GM19397 (cell line): ENCODE measurements at regions not wholly inside any gene's neighbourhood (a gene's known extent, or its start where the extent isn't known, plus 50 kb on each side); places are given as distances from the start of the nearest gene placed in this dataset.
"Not testable (repeated sequence)": the region's sequence is repeated elsewhere in the genome, so short reads cannot be mapped to it uniquely, and the experiment has no call there.

ENCODE experiments used
- ATAC-seq: cut with Tn5 transposase; IDR thresholded peaks from one replicate; pipeline ENCODE4 v1.9.1; 2021; ENCODE audit warnings: mild to moderate bottlenecking, moderate library complexity; ENCODE audit not compliant: unreplicated experiment

DNA sequence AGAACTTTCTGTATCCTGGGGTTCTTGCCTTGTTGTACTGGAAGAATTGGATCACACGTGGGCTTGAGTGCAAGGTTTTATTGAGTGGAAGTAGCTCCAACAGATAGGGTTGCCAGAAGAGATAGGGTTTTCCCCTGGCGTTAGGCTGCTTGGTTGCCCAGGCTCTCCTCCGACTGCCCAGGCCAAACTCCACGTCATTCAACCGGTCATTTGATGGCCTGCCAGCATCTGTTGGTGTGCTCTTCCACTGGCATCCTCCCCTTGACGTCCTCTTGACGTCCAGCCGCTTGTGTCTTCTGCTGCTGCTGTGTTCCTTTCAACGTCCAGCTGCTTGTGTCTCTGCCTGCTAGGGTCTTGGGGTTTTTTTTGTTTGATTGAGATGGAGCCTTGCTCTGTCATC is 111.2 kb upstream of the XIST start:
- ATAC-seq: no peak

DNA sequence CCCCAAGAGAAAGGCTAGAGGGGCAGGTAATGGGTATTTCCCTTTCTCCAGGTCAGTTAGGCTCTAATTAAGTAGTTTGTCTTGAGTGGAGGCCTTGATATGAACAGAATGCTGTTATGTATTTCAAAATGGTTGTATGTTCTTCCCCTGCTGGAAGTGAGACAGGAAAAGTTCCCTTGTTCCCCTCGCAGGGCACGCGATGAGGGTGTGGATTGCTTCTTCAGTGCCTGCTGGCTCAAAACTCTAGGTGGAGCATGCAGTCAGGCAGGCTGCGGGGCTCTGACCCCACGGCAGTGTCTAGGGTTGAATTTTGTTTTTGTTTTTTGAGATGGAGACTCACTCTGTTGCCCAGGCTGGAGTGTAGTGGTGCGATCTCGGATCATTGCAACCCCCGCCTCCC is 110.4 kb upstream of the XIST start:
- no peak for ATAC-seq

DNA sequence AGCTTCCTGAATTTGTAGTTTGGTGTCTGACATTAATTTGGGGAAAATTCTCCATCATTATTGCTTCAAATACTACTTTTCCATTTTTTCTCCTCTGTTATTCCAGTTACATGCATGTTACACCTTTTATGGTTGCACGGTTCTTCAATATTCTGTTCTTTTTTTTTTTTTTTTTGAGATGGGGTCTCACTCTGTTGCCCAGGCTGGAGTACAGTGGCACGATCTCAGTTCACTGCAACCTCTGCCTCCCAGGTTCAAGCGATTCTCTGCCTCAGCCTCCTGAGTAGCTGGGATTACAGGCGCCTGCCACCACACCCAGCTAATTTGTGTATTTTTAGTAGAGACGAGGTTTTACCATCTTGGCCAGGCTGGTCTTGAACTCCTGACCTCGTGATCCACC is 109.4 kb upstream of the XIST start:
- ATAC-seq: not testable (repeated sequence)

DNA sequence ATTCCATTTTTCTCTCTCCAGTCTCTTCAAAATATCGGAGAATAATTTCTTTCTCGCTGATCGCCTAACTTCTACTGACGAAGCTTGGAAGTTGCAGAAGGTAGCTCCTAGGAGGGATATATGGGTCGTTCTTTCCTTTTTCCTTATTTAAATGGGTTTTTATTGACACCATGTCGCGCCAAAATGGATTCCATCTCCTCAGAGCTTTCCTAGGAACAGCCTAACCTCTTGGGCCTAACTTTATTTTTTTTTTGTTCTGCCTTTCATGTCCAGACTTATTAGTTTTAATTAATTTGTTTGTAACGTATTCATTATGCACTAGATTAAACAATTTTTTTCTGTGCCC is 92.0 kb upstream of the XIST start:
- ATAC-seq: no peak

DNA sequence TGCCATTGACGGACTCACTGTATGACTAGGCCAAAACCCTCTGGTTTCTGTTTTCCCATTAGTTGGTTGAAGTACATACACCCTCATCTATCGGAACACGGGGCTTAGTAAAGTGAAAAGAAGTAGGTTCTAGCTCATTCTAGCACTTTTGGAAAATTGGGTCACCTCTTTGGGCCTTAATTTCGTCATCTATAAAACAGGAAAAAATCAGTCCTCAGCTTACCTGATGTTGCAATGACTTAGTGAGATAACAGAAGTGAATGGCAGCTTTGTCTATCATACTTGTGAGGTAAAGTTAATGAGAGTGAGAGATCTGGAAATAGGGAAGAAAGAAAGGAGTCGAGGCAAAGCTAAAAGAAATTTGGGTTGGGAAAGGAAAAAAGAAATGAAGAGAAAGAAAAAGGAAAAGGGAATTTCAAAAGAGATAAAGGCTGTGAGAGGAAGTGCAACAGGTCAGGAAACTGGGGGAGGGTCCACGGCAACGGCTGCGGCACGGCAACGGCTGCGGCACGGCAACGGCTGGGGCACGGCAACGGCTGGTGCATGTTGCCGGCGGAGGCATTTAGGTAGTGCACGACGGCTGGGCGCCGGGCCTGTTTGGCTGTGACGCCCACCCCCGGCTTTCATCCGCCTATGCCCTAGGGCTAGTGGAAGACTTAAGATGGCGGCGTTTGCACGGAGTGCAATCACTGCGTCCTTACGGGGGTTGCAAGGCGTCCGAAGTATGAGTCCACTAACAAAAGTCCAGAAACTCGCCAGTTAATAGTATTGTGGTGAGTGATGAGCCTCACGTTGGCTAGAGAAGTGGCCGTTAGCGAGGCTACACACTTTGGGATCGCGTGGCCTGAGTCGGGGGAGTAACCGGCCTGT is 91.4 kb upstream of the XIST start:
- peak; percentile 98 for ATAC-seq

DNA sequence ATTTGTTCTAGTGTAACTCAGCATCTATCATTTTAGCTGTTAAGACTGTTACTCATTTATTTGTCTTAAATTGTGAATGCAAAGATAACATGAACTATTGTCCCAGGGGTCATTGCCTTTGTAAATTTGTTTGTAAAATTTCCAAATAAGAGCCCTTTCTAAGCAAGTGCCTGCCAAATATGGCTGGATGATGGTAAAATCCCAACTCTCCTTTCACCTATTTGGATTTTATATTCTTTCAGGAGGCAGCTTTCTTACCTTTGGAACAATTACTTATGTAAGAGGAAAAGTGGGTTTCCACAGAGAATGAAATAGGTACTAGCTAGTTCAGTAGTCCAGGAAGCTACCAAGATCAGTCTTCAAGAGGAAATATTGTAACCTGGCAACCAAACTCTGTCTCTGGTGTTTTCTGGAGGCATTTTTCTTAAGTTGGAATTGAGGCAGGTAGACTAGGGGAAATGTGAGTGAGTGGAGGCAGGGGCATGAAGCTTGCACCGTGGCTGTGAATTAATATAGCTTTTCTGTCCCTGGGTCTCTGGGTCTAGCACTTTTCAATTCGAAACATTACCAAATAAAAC is 88.5 kb upstream of the XIST start:
- no peak for ATAC-seq

DNA sequence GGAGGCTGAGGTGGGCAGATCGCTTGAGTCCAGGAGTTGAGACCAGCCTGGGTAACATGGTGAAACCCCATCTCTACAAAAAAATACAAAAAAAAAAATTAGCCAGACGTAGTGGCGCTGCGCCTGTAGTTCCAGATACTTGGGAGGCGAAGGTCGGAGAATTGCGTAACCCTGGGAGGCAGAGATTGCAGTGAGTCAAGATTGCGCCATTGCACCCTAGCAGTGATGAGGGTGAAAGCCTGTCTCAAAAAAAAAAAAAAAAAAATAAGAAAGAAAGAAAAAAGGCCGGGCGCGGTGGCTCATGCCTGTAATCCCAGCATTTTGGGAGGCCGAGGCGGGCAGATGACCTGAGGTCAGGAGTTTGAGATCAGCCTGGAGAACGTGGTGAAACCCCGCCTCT is 85.3 kb upstream of the XIST start:
- not testable (repeated sequence) for ATAC-seq

DNA sequence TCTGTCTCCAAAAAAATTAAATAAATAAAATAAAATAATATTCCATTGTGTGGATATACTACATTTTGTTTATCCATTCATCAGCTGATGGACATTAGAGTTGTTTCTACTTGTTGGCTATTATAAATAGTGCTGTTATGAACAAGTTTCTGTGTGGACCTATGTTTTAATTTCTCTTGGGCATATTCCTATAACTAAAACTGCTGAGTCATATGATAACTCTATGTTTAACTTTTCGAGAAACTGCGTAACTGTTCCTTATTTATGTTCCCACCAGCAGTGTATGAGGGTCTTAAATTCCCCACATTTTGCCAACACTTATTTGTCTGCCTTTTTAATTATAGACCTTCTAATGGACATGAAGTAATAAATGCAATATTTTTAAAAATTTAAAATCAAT is 80.0 kb upstream of the XIST start:
- no peak for ATAC-seq

DNA sequence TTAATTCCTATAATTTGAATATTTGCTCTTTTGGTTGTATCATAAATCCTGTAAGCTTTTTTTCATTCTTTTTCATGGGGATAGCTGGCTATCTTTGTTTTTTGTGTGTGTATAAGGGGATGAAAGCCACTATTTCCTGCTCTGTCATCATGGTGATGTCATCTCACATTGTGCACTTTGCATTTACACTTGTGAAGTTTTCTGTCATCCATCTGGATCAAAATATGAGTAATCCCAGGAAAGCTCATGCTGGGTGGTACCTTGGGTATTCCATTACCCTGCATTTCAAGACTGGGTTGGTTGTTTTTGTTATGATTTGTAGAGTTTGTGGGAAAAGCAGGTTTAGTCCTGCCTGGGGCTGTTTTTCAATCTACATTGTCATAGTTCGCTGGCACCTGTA is 77.8 kb upstream of the XIST start:
- no peak for ATAC-seq

DNA sequence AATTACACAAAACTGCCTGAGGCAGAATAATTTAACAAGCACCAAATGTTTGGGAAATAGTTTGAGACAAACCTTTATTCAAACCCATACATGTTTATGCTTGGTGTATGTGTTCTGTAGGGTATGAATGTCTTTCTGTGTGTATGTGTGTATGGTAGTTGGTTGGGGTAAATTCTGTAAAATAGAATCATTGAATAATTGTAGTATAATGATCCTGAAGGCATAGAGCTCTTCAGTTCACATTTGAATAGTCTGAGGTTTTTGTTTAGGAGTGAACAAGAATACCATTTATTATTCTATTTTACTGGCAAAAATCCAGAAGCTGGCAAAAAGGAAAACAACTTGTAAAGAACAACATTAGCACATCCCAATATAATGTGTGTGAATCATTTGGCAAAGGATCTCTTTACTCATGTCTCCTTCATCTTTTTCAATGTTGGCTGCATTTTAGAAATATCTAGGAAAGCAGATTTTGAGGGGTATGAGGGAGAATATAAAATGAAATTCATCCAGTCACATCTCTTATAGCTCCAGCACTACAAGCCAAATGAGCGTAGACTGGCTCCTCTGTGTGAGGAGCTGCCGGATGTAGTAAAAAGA is 70.4 kb upstream of the XIST start:
- no peak for ATAC-seq

DNA sequence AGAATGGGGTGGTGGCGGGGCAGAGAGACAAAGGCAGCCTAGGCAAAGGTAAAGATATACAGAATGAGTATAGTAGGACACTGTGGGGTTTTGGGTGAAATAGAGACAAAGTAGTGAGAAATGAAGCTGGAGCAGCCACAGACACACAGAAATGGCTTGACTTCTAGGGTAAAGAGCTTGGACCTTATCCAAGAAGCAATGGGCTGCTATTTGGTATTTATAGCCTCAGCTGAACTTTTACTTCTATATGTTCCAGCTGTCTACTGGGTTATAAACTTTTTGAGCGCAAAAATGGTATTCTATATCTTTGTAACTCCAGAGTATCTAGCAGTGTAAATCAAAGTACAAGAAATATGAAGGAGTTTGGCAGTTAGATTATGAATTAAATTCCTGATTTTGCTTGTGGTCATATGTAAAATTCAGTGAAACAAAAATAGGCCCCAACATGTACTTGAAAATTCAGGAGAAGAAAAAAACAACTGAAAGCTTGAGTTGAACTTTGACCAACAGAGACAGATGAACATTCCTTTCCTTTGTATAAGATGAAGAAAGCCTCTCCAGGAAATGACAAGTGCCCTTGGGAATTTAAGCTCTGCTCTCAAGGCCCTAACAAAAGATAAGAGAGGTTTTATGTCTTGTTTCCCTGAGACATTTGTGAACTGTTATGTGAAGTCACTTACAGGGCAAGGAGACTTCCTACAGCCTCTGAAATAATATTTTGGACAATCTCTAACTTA is 64.6 kb upstream of the XIST start:
- no peak for ATAC-seq

DNA sequence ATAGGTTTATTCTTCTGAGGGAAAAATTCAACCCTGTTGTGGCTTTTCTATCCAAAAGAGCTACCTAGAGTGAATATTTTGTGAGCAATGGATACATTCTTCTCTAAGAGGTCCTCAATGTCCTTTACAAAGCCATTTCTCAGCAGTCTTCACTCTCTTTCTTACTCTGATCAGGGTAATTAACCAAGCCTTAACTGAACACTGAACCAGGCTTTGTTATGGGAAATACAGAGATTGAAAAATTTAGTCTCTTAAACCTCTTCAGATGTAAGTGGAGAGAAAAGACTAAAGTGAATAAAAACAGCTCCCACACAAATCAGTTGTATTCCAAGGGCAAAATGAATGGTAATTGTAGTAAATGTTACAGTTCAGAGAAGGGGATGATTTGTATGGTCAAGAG is 64.0 kb upstream of the XIST start:
- ATAC-seq: no peak

DNA sequence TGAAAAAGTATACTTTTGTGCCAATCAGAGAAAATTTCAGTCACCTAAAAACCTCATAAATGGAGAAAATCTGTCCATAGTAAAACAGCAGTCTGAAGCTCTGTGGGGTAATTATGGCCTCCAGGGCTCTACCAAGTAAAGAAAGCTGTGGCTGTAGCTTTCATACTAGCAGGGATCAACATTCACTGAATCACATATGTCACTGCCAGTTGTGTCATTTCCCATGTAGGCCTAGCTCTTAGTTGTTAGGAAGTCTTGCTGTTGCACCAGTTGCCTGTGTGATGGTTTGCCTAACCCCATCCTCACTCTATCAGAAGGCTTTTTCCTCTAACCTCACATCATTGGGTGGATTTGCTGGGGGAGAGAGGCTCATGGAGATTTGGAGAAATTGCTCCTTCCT is 62.3 kb upstream of the XIST start:
- not testable (repeated sequence) for ATAC-seq

DNA sequence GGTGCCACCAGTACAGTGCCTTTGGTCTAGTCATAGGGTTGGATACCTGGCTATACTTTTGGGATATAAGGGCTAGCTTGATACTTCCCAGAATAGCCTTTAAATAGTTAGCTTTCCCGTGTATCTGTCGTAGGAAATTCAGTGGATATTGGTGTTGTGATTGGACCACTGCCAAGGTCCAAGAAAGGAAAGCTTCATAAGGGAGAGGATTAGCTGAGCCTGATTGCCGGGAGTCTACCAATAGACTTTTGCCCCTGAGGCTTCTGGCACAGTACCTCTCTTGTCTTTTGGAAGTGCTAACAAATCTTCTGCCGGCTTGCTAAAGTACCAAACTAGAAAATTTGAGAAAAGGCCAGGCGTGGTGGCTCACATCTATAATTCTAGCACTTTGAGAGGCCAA is 61.1 kb upstream of the XIST start:
- ATAC-seq: no peak

DNA sequence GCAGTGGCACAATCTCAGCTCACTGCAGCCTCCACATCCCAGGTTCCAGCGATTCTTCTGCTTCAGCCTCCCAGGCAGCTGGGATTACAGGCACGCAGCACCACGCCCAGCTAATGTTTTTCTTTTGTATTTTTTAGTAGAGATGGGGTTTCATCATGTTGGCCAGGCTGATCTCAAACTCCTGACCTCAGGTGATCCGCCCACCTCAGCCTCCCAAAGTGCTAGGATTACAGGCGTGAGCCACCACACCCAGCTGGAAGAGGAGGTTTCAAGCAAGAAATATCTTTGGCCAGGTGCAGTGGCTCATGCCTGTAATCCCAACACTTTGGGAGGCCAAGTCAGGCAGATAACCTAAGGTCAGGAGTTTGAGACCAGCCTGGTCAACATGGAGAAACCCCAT is 59.4 kb upstream of the XIST start:
- not testable (repeated sequence) for ATAC-seq

DNA sequence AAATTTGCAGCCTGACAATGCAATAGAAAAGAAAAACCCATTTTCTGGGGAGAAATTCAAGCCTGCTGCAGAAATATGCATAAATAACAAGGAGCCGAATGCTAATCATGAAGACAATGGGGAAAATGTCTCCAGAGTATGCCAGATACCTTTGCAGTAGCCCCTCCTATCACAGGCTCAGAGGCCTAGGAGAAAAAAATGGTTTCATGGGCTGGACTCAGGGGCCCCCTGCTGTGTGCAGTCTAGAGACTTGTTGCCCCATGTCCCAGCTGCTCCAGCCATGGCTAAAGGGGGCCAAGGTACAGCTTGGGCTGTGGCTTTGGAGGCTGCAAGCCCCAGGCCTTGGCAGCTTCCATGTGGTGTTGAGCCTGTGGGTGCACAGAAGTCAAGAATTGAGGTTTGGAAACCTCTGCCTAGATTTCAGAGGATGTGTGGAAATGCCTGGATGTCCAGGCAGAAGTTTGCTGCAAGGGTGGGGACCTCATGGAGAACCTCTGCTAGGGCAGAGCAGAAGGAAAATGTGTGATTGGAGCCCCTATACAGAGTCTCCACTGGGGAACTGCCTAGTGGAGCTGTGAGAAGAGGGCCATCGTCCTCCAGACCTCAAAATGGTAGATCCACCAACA is 53.3 kb upstream of the XIST start:
- not testable (repeated sequence) for ATAC-seq

DNA sequence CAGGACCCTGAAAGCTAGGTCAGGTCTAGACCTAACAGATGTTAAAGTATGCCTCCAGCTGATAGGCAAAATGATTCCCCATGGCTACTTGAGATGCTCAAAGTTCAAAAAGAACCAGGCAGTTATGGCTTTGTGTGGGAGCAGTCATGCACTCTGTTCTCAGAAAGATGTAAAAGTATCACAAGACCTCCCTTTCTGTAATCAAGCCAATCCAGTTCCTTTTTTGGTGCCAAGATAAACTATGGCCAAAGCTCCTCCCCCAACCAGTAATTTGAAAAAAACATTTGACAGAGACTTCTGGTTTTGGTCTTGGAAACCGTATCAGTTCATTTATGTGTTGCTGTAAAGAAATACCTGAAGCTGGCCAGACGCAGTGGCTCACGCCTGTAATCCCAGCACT is 51.4 kb upstream of the XIST start:
- no peak for ATAC-seq
